Endothelial cell of umbilical vein (primary cell): ENCODE measurements at regions not wholly inside any gene's neighbourhood (a gene's known extent, or its start where the extent isn't known, plus 50 kb on each side); places are given as distances from the start of the nearest gene placed in this dataset.

Source experiments
- BruUV-seq: library from RNA; stranded (reverse); fragments of 400-500 nt; replicated peaks from 2 replicates; lab custom pipeline; 2021; lab: Mats Ljungman, UMichigan
- CTCF ChIA-PET: fragments of 300-600, 350-600 bp; sonication (Branson Sonifier 250); formaldehyde crosslinking; loops from one replicate; lab custom pipeline; 2021; ENCODE audit warnings: antibody characterized with exemption, inconsistent platforms; lab: Charles Lee
- POLR2A ChIA-PET: fragments of 300-600, 350-600 bp; sonication (Branson Sonifier 250); formaldehyde crosslinking; loops from one replicate; lab custom pipeline; 2021; ENCODE audit warnings: antibody characterized with exemption, inconsistent platforms; lab: Charles Lee
- DNase-seq: peaks from one replicate; pipeline ENCODE4 v3.0.0-alpha.2; 2011; ENCODE audit warnings: low read depth, low spot score
- FAIRE-seq: peaks from 2 replicates; lab custom pipeline; 2011; peaks lifted over from hg19 to GRCh38; lab: Jason Lieb, UNC
- H2AFZ ChIP-seq: 2 replicates; pipeline ENCODE4 v1.6.0; 2012; ENCODE audit warnings: low read depth, low read length, control low read depth, inconsistent platforms
- H3K27ac ChIP-seq: 2 replicates; pipeline ENCODE4 v1.5.1; 2011; ENCODE audit warnings: low read depth, mild to moderate bottlenecking, control low read depth, low read length, moderate library complexity; ENCODE audit not compliant: insufficient read depth
- H3K27me3 ChIP-seq, 2 experiments: 2 replicates each; pipeline versions ENCODE4 v1.6.0 to v1.6.1; 2011; ENCODE audit warnings: low read length in 2 of 2, mixed read lengths in 1 of 2; ENCODE audit not compliant: control insufficient read depth in 2 of 2, insufficient read depth in 2 of 2
- H3K36me3 ChIP-seq, 2 experiments: 2 replicates in 1 of 2; 3 replicates in 1 of 2; pipeline ENCODE4 v1.5.1; 2011; ENCODE audit warnings: low read length in 2 of 2, mild to moderate bottlenecking in 1 of 2, moderate library complexity in 1 of 2; ENCODE audit not compliant: control insufficient read depth in 2 of 2, insufficient read depth in 2 of 2; ENCODE audit errors: extremely low read depth in 1 of 2
- H3K4me1 ChIP-seq: 3 replicates; pipeline ENCODE4 v1.5.1; 2011; ENCODE audit warnings: mild to moderate bottlenecking, low read length; ENCODE audit not compliant: control insufficient read depth, insufficient read depth; ENCODE audit errors: extremely low read depth
- H3K4me2 ChIP-seq: 2 replicates; pipeline ENCODE4 v1.6.1; 2011; ENCODE audit warnings: low read length, control low read depth, mixed read lengths; ENCODE audit not compliant: insufficient read depth
- H3K4me3 ChIP-seq, 3 experiments: fragments of 200-600 bp in 1 of 3; sonication (generic), shearing (Covaris generic) in 1 of 3; replicated peaks in 1 of 3; 2 replicates each; pipeline ENCODE4 v1.5.1; 2011 to 2016; ENCODE audit warnings: control low read depth in 3 of 3, low read length in 3 of 3, mild to moderate bottlenecking in 2 of 3, inconsistent platforms in 1 of 3, low read depth in 1 of 3, moderate library complexity in 1 of 3; ENCODE audit not compliant: insufficient read depth in 1 of 3
- H3K79me2 ChIP-seq: 2 replicates; pipeline ENCODE4 v1.6.0; 2012; ENCODE audit warnings: low read length, inconsistent platforms; ENCODE audit not compliant: control insufficient read depth, insufficient read depth
- H3K9ac ChIP-seq: replicated peaks from 2 replicates; pipeline ENCODE3; 2011; ENCODE audit warnings: low read length, control low read depth; ENCODE audit not compliant: insufficient read depth; ENCODE audit errors: extremely low read depth
- H3K9me1 ChIP-seq: replicated peaks from 3 replicates; pipeline ENCODE4 v1.6.0; 2011; ENCODE audit warnings: mild to moderate bottlenecking, low read length; ENCODE audit not compliant: control insufficient read depth, insufficient read depth; ENCODE audit errors: extremely low read depth
- H3K9me3 ChIP-seq: replicated peaks from 2 replicates; pipeline ENCODE4 v1.5.1; 2012; ENCODE audit warnings: low read length, inconsistent platforms; ENCODE audit not compliant: control insufficient read depth, insufficient read depth
- H4K20me1 ChIP-seq: replicated peaks from 2 replicates; pipeline ENCODE3; 2011; ENCODE audit warnings: mild to moderate bottlenecking, low read length; ENCODE audit not compliant: control insufficient read depth, insufficient read depth; ENCODE audit errors: extremely low read depth
- CTCF ChIP-seq, 2 donors: IDR thresholded peaks; 1 replicate in 1 of 2; 2 replicates in 1 of 2; pipeline ENCODE4 v1.5.1; 2011; ENCODE audit warnings: low read length in 2 of 2, mild to moderate bottlenecking in 2 of 2, moderate library complexity in 2 of 2, control low read depth in 1 of 2, inconsistent platforms in 1 of 2, low read depth in 1 of 2; ENCODE audit not compliant: insufficient read depth in 1 of 2; ENCODE audit errors: extremely low read depth in 1 of 2
- MAX ChIP-seq: IDR thresholded peaks from 2 replicates; pipeline ENCODE4 v1.6.1; 2011; ENCODE audit not compliant: insufficient read depth, insufficient read length
- dilution Hi-C: fragments of 300-500 bp; cut with MboI; formaldehyde crosslinking; loops from one replicate; pipeline ENCODE4 v1.15.0; 2019; ENCODE audit warnings: low sequenced_read_pairs; ENCODE audit not compliant: extremely low pct_ligation_motif_present
- intact Hi-C: fragments of 100-400 bp; cut with micrococcal nuclease; formaldehyde crosslinking; loops from one replicate; pipeline ENCODE4 v1.10.0; 2022

DNA sequence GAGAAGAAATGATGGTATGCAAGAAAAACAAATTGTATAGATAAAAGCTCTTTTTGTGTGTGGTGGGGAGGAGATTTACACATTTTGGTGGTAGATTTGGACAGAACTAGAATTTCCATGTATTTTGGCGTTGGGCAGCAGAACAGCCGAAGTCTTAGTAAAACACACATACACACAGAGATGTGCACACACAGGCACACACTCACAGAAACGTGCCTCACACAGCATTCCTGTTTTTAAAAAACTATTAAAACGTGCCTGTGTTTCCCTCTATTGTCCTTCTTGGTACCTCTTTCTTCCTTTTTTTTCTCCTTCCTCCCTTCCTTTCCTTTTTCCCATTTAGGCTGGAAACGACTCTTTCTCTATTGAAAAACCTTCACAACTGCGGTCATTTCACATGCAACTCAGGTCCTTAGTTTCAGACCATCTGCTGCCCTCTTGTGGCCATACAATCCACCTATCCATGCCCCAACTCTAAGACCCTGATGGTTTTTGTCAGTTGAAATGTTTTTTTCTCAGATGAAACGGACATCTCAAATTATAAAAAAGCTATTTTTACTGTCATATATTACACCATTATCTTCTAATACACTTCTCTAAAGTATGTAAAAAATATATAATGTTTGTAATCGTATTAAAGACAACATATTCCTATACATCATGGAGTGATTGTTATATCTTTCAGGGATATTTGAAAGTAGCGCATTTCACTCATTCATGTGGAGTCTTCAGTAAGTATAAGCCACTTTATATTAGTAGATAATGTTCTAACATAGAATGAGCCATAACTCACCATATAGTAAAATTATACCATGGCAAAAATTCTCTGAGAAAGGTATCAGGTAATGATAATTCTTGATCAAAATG is 386.7 kb upstream of the NOVA1 start:
- no TSS peak for BruUV-seq
- Histone ChIP-seq H2AFZ (peak overlapping the region; percentile 1), H3K9me1 (no peaks in the 10 kb centered on the region), H3K4me2 (no peak overlapping the region), H3K4me3 (no peak overlapping the region), H3K36me3 (no peaks in the 10 kb centered on the region), H3K27me3 (no peaks in the 10 kb centered on the region), H3K4me1 (no peaks in the 10 kb centered on the region), H3K79me2 (no peaks in the 10 kb centered on the region), H3K9ac (no peak overlapping the region), H3K9me3 (no peaks in the 10 kb centered on the region), H3K27ac (no peak overlapping the region), H4K20me1 (no peaks in the 10 kb centered on the region)
- ChIA-PET POLR2A (no interaction called here), CTCF (interaction anchor here (0.8 to 6.8 kb wide), 6 partner anchors 9 to 821 kb away, joined by 3 to 44 read pairs (median 5); no protein-coding TSS in a partner anchor)
- DNase-seq (peak; percentile 57), FAIRE-seq (peak; percentile 96)
- dilution Hi-C loops (no loop called here), intact Hi-C loops (loop anchor here (1.0 to 10.0 kb wide), 8 partner anchors 253 to 1650 kb away; partner anchors contain the start of gene NOVA1)
- TF ChIP-seq MAX (no peak), CTCF (IDR thresholded peaks at IDR 0.05; ENCODE audit: extremely low read depth in 1 of 2, insufficient read depth in 1 of 2, low read depth in 1 of 2, low read length in 2 of 2) (peak; percentile 67)
